HG03159 (cell line): ENCODE measurements at regions not wholly inside any gene's neighbourhood (a gene's known extent, or its start where the extent isn't known, plus 50 kb on each side); places are given as distances from the start of the nearest gene placed in this dataset.

ENCODE experiments used
- ATAC-seq: cut with Tn5 transposase; IDR thresholded peaks from one replicate; pipeline ENCODE4 v1.9.1; 2021; ENCODE audit warnings: mild to moderate bottlenecking, moderate library complexity; ENCODE audit not compliant: unreplicated experiment

GRCh38 chr9:126235336-126236243, 91.0 kb upstream of the MVB12B start:
- no peak for ATAC-seq

- no peak for ATAC-seq
Measured at GRCh38 chr9:126236273-126236672, 90.4 kb upstream of the MVB12B start.

GRCh38 chr9:126238415-126238814, 88.2 kb upstream of the MVB12B start:
- no peak for ATAC-seq

- ATAC-seq, result no peak
Measured at GRCh38 chr9:126239515-126239914, 87.1 kb upstream of the MVB12B start.

GRCh38 chr9:126240835-126241234, 85.8 kb upstream of the MVB12B start:
- ATAC-seq, result no peak

- ATAC-seq, result no peak
Measured at GRCh38 chr9:126248680-126249079, 77.9 kb upstream of the MVB12B start.

- no peak for ATAC-seq
Measured at GRCh38 chr9:126261584-126262356, 64.9 kb upstream of the MVB12B start.

- ATAC-seq, result no peak
Measured at GRCh38 chr9:126262738-126263137, 63.9 kb upstream of the MVB12B start.

- no peak for ATAC-seq
Measured at GRCh38 chr9:126270556-126270955, 56.1 kb upstream of the MVB12B start.

- no peak for ATAC-seq
Measured at GRCh38 chr9:126275386-126276001, 51.1 kb upstream of the MVB12B start.

- no peak for ATAC-seq
Measured at GRCh38 chr9:126276056-126276728, 50.4 kb upstream of the MVB12B start.
